Thyroid gland (tissue), 4 donors: ENCODE measurements at regions not wholly inside any gene's neighbourhood (a gene's known extent, or its start where the extent isn't known, plus 50 kb on each side); places are given as distances from the start of the nearest gene placed in this dataset.
"Not testable (repeated sequence)": the region's sequence is repeated elsewhere in the genome, so short reads cannot be mapped to it uniquely, and the experiment has no call there.

Experiments used
- CTCF ChIP-seq, 6 experiments: fragments of 200-600 bp in 3 of 6; fragments of 450-650 bp in 3 of 6; sonication (generic) in 3 of 6; IDR thresholded peaks; one replicate each; pipeline ENCODE4 v1.5.1; 2016 to 2019; ENCODE audit warnings: antibody characterized with exemption in 6 of 6, mild to moderate bottlenecking in 2 of 6, inconsistent platforms in 1 of 6, moderate library complexity in 1 of 6
- POLR2A ChIP-seq, 2 donors: fragments of 450-650 bp; IDR thresholded peaks; one replicate each; pipeline ENCODE4 v1.6.1; 2017; ENCODE audit warnings: antibody characterized with exemption in 2 of 2, mild to moderate bottlenecking in 2 of 2, moderate library complexity in 1 of 2

- not testable (repeated sequence) for TF ChIP-seq POLR2A, CTCF (IDR thresholded peaks at IDR 0.05)
These were observed 57.9 kb upstream of the GOLGA8N start for GRCh38 chr15:32535150-32535898.
